IMR-90 (cell line): ENCODE measurements at regions not wholly inside any gene's neighbourhood (a gene's known extent, or its start where the extent isn't known, plus 50 kb on each side); places are given as distances from the start of the nearest gene placed in this dataset.

Source experiments
- ATAC-seq: fragments of 200-7000 bp; cut with Tn5 transposase; 2 replicates; pipeline ENCODE4 v1.9.1; 2020; ENCODE audit warnings: low read depth, mild to moderate bottlenecking, moderate library complexity
- BruUV-seq: library from RNA; stranded (reverse); fragments of 400-500 nt; replicated peaks from 2 replicates; lab custom pipeline; 2021; lab: Mats Ljungman, UMichigan
- CTCF ChIA-PET: fragments of 300-600 bp; formaldehyde crosslinking; extraction: SDS; loops from one replicate; lab custom pipeline; 2021; ENCODE audit warnings: antibody characterized with exemption; lab: Yijun Ruan, JAX
- POLR2A ChIA-PET: fragments of 300-600 bp; sonication (Branson Sonifier 250); formaldehyde crosslinking; loops from one replicate; lab custom pipeline; 2022; ENCODE audit warnings: antibody characterized with exemption; ENCODE audit not compliant: unreplicated experiment; lab: Charles Lee
- DNase-seq: peaks from one replicate; pipeline ENCODE4 v3.0.0; 2013
- H2AFZ ChIP-seq: replicated peaks from 2 replicates; pipeline ENCODE3; 2013; ENCODE audit warnings: low read length, mild to moderate bottlenecking; ENCODE audit not compliant: poor library complexity
- H2AK5ac ChIP-seq: 2 replicates; pipeline ENCODE4 v1.6.1; 2013; ENCODE audit warnings: low read depth, low read length, inconsistent platforms
- H2AK9ac ChIP-seq: replicated peaks from 2 replicates; pipeline ENCODE3; 2013; ENCODE audit warnings: mild to moderate bottlenecking, low read depth, low read length, moderate library complexity; ENCODE audit not compliant: poor library complexity
- H2BK120ac ChIP-seq: 2 replicates; pipeline ENCODE4 v1.6.1; 2013; ENCODE audit warnings: low read depth, low read length, inconsistent platforms
- H2BK15ac ChIP-seq: 3 replicates; pipeline ENCODE4 v1.6.1; 2013; ENCODE audit warnings: low read depth, low read length, inconsistent platforms
- H2BK20ac ChIP-seq: 2 replicates; pipeline ENCODE4 v1.6.1; 2013; ENCODE audit warnings: low read depth, mild to moderate bottlenecking, inconsistent platforms, low read length, moderate library complexity
- H2BK5ac ChIP-seq: 2 replicates; pipeline ENCODE4 v1.6.1; 2013; ENCODE audit warnings: mild to moderate bottlenecking, low read depth, low read length, inconsistent platforms; ENCODE audit not compliant: poor library complexity, severe bottlenecking
- H3K14ac ChIP-seq: replicated peaks from 2 replicates; pipeline ENCODE4 v1.6.1; 2013; ENCODE audit warnings: low read depth, low read length, inconsistent platforms
- H3K18ac ChIP-seq: 2 replicates; pipeline ENCODE4 v1.6.1; 2013; ENCODE audit warnings: low read depth, low read length, control low read depth
- H3K23ac ChIP-seq: 2 replicates; pipeline ENCODE4 v1.6.1; 2013; ENCODE audit warnings: low read depth, low read length, inconsistent platforms
- H3K27ac ChIP-seq: 2 replicates; pipeline ENCODE4 v1.5.1; 2013; ENCODE audit warnings: mild to moderate bottlenecking, control low read depth, low read length; ENCODE audit not compliant: insufficient read depth
- H3K27me3 ChIP-seq: 2 replicates; pipeline ENCODE4 v1.6.1; 2013; ENCODE audit warnings: low read length; ENCODE audit not compliant: control insufficient read depth, insufficient read depth
- H3K36me3 ChIP-seq: 2 replicates; pipeline ENCODE4 v1.6.1; 2013; ENCODE audit warnings: low read length, mixed read lengths; ENCODE audit not compliant: control insufficient read depth, insufficient read depth
- H3K4ac ChIP-seq: 2 replicates; pipeline ENCODE4 v1.6.1; 2013; ENCODE audit warnings: low read depth, low read length, inconsistent platforms
- H3K4me1 ChIP-seq: 2 replicates; pipeline ENCODE4 v1.6.1; 2013; ENCODE audit warnings: low read length, mixed read lengths; ENCODE audit not compliant: control insufficient read depth, insufficient read depth
- H3K4me2 ChIP-seq: 2 replicates; pipeline ENCODE4 v1.6.1; 2013; ENCODE audit warnings: low read depth, mild to moderate bottlenecking, control low read depth, low read length, moderate library complexity
- H3K4me3 ChIP-seq: 2 replicates; pipeline ENCODE4 v1.5.1; 2013; ENCODE audit warnings: low read depth, mild to moderate bottlenecking, control low read depth, low read length, moderate library complexity; ENCODE audit not compliant: insufficient read depth
- H3K56ac ChIP-seq: 2 replicates; pipeline ENCODE4 v1.6.1; 2013; ENCODE audit warnings: low read length, inconsistent platforms; ENCODE audit not compliant: insufficient read depth; ENCODE audit errors: extremely low read depth
- H3K79me1 ChIP-seq, 2 experiments: 2 replicates each; pipeline ENCODE4 v1.6.1; 2013; ENCODE audit warnings: low read length in 2 of 2, inconsistent platforms in 1 of 2, low read depth in 1 of 2
- H3K9ac ChIP-seq: 2 replicates; pipeline ENCODE4 v1.6.1; 2013; ENCODE audit warnings: low read depth, low read length, control low read depth
- H3K9me1 ChIP-seq: 2 replicates; pipeline ENCODE4 v1.6.1; 2013; ENCODE audit warnings: low read length, inconsistent platforms; ENCODE audit not compliant: insufficient read depth
- H3K9me3 ChIP-seq: 2 replicates; pipeline ENCODE4 v1.6.1; 2013; ENCODE audit warnings: low read length; ENCODE audit not compliant: control insufficient read depth, insufficient read depth
- H4K20me1 ChIP-seq: 2 replicates; pipeline ENCODE4 v1.6.1; 2013; ENCODE audit warnings: low read length, inconsistent platforms; ENCODE audit not compliant: insufficient read depth
- H4K5ac ChIP-seq: 2 replicates; pipeline ENCODE4 v1.6.1; 2013; ENCODE audit warnings: mild to moderate bottlenecking, low read depth, low read length, control low read depth
- H4K8ac ChIP-seq, 2 experiments: 2 replicates each; pipeline ENCODE4 v1.6.1; 2013; ENCODE audit warnings: low read depth in 2 of 2, low read length in 2 of 2, control low read depth in 1 of 2, inconsistent platforms in 1 of 2
- H4K91ac ChIP-seq: 2 replicates; pipeline ENCODE4 v1.6.1; 2013; ENCODE audit warnings: low read depth, low read length, inconsistent platforms; ENCODE audit not compliant: insufficient read depth
- BHLHE40 ChIP-seq: fragments of 150-350 bp; IDR thresholded peaks from 2 replicates; pipeline ENCODE4 v1.6.1; 2016; ENCODE audit warnings: mild to moderate bottlenecking, low read depth, low read length
- CEBPB ChIP-seq: IDR thresholded peaks from 2 replicates; pipeline ENCODE4 v1.6.1; 2012; ENCODE audit warnings: low read depth, low read length, improper control_type of control experiment
- CHD1 ChIP-seq: IDR thresholded peaks from 2 replicates; pipeline ENCODE4 v1.6.1; 2012; ENCODE audit warnings: low read depth, low read length, improper control_type of control experiment
- FOS ChIP-seq: fragments of 150-350 bp; IDR thresholded peaks from 2 replicates; pipeline ENCODE4 v1.6.1; 2016; ENCODE audit warnings: low read depth, low read length
- MAFK ChIP-seq: IDR thresholded peaks from 2 replicates; pipeline ENCODE4 v1.6.1; 2012; ENCODE audit warnings: low read depth, low read length, improper control_type of control experiment
- MXI1 ChIP-seq: IDR thresholded peaks from 2 replicates; pipeline ENCODE4 v1.6.1; 2012; ENCODE audit warnings: low read depth, mild to moderate bottlenecking, low read length, moderate library complexity, borderline replicate concordance
- NFE2L2 ChIP-seq: fragments of 150-350 bp; IDR thresholded peaks from 2 replicates; pipeline ENCODE4 v1.6.1; 2016; ENCODE audit warnings: low read depth, mild to moderate bottlenecking, low read length
- POLR2A ChIP-seq: IDR thresholded peaks from 2 replicates; pipeline ENCODE4 v1.6.1; 2012; ENCODE audit warnings: mild to moderate bottlenecking, low read depth, low read length
- RAD21 ChIP-seq: IDR thresholded peaks from 2 replicates; pipeline ENCODE4 v1.6.1; 2012; ENCODE audit warnings: low read length, improper control_type of control experiment
- RCOR1 ChIP-seq: IDR thresholded peaks from 2 replicates; pipeline ENCODE4 v1.6.1; 2012; ENCODE audit warnings: mild to moderate bottlenecking, low read length, improper control_type of control experiment; ENCODE audit not compliant: insufficient replicate concordance
- RFX5 ChIP-seq: IDR thresholded peaks from 2 replicates; pipeline ENCODE4 v1.8.0; 2012; ENCODE audit warnings: low read depth, mild to moderate bottlenecking, low read length, moderate library complexity
- SMC3 ChIP-seq: fragments of 150-350 bp; IDR thresholded peaks from 2 replicates; pipeline ENCODE4 v1.6.1; 2016; ENCODE audit warnings: low read depth, mild to moderate bottlenecking, antibody characterized with exemption, low read length, moderate library complexity
- WGBS, 2 experiments: methylation state at CpG; one replicate each; pipeline versions ENCODE4 v1.1.5 to v1.1.7; 2013; ENCODE audit warnings: missing lambda C conversion rate in 2 of 2; ENCODE audit not compliant: insufficient read length in 1 of 2; ENCODE audit errors: extremely low coverage in 2 of 2; 5-methylcytosine and 5-hydroxymethylcytosine counted together
- dilution Hi-C: fragments of 300-500 bp; cut with HindIII; formaldehyde crosslinking; loops from one replicate; pipeline ENCODE4 v1.14.3; 2018; ENCODE audit warnings: low sequenced_read_pairs; ENCODE audit not compliant: unreplicated experiment
- in situ Hi-C: fragments of 300-500 bp; cut with MboI; formaldehyde crosslinking; loops from 3 replicates; pipeline ENCODE4 v1.14.3; 2019; ENCODE audit warnings: low sequenced_read_pairs, inconsistent platforms, mixed read lengths
- intact Hi-C: fragments of 100-400 bp; cut with micrococcal nuclease; formaldehyde crosslinking; loops from 2 replicates; pipeline ENCODE4 v1.10.0; 2022
- TF ChIP-seq, protein P1 (sequence below): fragments of 150-350 bp; IDR thresholded peaks from 2 replicates; pipeline ENCODE4 v1.6.1; 2016; ENCODE audit warnings: low read depth, mild to moderate bottlenecking, low read length, moderate library complexity, borderline replicate concordance
- TF ChIP-seq, protein P2 (sequence below): fragments of 150-350 bp; IDR thresholded peaks from 2 replicates; pipeline ENCODE4 v1.6.1; 2017; ENCODE audit warnings: mild to moderate bottlenecking, antibody characterized with exemption, low read length, low read depth

DNA sequence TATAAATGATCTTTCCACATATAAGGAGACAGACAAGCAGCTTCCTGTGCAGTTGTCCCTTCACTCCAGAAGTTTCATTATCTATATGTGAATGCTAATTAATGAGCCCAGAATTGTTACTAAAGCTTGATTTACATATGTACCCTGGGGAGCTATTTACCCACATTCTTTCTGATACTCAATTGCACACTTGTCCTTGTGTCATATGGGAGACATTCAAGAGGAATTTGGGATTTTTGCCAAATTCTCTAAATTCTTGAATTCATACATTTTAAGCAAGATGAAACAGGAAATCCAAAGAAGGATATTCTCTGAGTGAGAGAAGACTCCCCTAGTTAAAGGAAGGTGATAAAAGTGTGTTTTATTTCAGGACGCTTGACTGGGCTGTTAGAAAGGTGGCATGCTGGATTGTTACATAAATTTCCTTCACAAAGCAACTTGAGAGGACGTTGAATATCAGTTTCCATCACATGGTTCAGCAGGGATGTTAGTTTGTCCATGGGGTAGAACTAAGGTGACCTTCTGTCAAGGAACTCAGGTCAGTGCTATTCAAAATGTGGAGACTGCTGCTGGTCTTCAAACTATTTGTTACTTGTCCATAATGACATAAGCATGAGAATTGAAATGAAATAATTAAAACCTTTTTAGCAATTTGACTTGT lies 368.2 kb downstream of the IRS1 start (continued):
- TF ChIP-seq NFE2L2 = no peak

DNA sequence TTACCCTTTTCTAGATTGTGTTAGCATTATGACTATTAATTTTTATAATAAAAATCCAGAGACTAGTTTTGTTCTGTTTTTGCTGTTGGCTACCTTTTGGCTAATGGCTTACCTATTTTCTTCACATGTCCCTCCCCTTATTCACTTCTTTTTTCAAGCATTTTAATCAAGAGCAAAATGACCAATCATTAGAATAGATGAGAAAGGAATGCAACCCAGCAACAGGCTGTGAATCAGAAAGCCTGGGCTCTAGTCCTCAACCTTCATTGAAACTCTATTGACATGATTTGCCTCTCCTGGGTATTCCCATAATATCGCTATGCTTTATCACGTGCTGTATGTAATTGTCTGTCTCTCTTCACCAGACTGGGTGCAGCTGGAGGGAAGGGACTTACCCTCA lies 370.1 kb downstream of the IRS1 start:
- DNase-seq (no peak), ATAC-seq (no peak)
- Histone ChIP-seq H3K4me3 (no peak overlapping the region), H3K27ac (peak overlapping the region; percentile 63), H3K23ac (peak overlapping the region; percentile 14), H3K9ac (no peak overlapping the region), H3K56ac (peak overlapping the region; percentile 51), H2AFZ (no peak overlapping the region), H4K91ac (peak overlapping the region; percentile 97), H3K18ac (peak overlapping the region; percentile 99), H2BK20ac (peak overlapping the region; percentile 95), H2AK5ac (peak overlapping the region; percentile 97), H3K36me3 (no peaks in the 10 kb centered on the region), H3K4me1 (peaks cover 27% of the 10 kb centered on the region), H3K14ac (peak overlapping the region; percentile 82), H2BK120ac (peak overlapping the region; percentile 99), H2AK9ac (no peak overlapping the region), H3K79me1 (peaks cover 9 to 25% of the 10 kb centered on the region in 2 experiments), H3K9me3 (no peaks in the 10 kb centered on the region), H3K27me3 (no peaks in the 10 kb centered on the region), H3K4me2 (no peak overlapping the region), H2BK5ac (peak overlapping the region; percentile 99), H3K4ac (peak overlapping the region; percentile 90), H2BK15ac (peak overlapping the region; percentile 100), H4K20me1 (no peaks in the 10 kb centered on the region), H3K9me1 (peaks cover 13% of the 10 kb centered on the region), H4K5ac (peak overlapping the region; percentile 91; the same call in 1 of the 2 replicates), H4K8ac (peak overlapping the region; percentile 68 to 75)
- in situ Hi-C loops = no loop called here
- intact Hi-C loops = loop anchor here (5.0 to 10.0 kb wide), 4 partner anchors 88 to 675 kb away; no protein-coding TSS in a partner anchor
- dilution Hi-C loops = no loop called here
- no TSS peak for BruUV-seq
- ChIA-PET CTCF (no interaction called here), POLR2A (no interaction called here)
- TF ChIP-seq, protein P1, sequence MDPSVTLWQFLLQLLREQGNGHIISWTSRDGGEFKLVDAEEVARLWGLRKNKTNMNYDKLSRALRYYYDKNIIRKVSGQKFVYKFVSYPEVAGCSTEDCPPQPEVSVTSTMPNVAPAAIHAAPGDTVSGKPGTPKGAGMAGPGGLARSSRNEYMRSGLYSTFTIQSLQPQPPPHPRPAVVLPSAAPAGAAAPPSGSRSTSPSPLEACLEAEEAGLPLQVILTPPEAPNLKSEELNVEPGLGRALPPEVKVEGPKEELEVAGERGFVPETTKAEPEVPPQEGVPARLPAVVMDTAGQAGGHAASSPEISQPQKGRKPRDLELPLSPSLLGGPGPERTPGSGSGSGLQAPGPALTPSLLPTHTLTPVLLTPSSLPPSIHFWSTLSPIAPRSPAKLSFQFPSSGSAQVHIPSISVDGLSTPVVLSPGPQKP = no peak
- no peak for TF ChIP-seq MAFK
- TF ChIP-seq CEBPB = no peak
- no peak for TF ChIP-seq BHLHE40
- no peak for TF ChIP-seq CHD1
- no peak for TF ChIP-seq RFX5
- TF ChIP-seq NFE2L2 = no peak
- TF ChIP-seq MXI1 = no peak
- no peak for TF ChIP-seq RAD21
- TF ChIP-seq POLR2A = no peak
- TF ChIP-seq SMC3 = no peak
- TF ChIP-seq FOS = no peak
- TF ChIP-seq, protein P2, sequence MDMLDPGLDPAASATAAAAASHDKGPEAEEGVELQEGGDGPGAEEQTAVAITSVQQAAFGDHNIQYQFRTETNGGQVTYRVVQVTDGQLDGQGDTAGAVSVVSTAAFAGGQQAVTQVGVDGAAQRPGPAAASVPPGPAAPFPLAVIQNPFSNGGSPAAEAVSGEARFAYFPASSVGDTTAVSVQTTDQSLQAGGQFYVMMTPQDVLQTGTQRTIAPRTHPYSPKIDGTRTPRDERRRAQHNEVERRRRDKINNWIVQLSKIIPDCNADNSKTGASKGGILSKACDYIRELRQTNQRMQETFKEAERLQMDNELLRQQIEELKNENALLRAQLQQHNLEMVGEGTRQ = no peak
- no peak for TF ChIP-seq RCOR1
- WGBS, 2 experiments = no CpG with 5 or more reads among the region's 2 CpGs
